Middle frontal gyrus (tissue), 1 donor: ENCODE measurements at regions not wholly inside any gene's neighbourhood (a gene's known extent, or its start where the extent isn't known, plus 50 kb on each side); places are given as distances from the start of the nearest gene placed in this dataset.
"Not testable (repeated sequence)": the region's sequence is repeated elsewhere in the genome, so short reads cannot be mapped to it uniquely, and the experiment has no call there.

ENCODE experiments used
- DNase-seq: peaks from one replicate; pipeline ENCODE4 v3.0.0-alpha.2; 2015; ENCODE audit warnings: low spot score; ENCODE audit errors: extremely low spot score

GRCh38 chr1:29684141-29684540, 447.8 kb downstream of the PTPRU start:
- no peak for DNase-seq

- DNase-seq = no peak
Measured at GRCh38 chr1:29683472-29683871, 447.1 kb downstream of the PTPRU start.

- DNase-seq = no peak
Measured at GRCh38 chr1:29682919-29683295, 446.6 kb downstream of the PTPRU start.

GRCh38 chr1:29682171-29682918, 446.0 kb downstream of the PTPRU start:
- no peak for DNase-seq

- not testable (repeated sequence) for DNase-seq
Measured at GRCh38 chr1:29681416-29681815, 445.1 kb downstream of the PTPRU start.

GRCh38 chr1:29679828-29680558, 443.7 kb downstream of the PTPRU start:
- no peak for DNase-seq

GRCh38 chr1:29679316-29679715, 443.0 kb downstream of the PTPRU start:
- DNase-seq = no peak

- DNase-seq = no peak
Measured at GRCh38 chr1:29677028-29678024, 441.0 kb downstream of the PTPRU start.

GRCh38 chr1:29676496-29676895, 440.2 kb downstream of the PTPRU start:
- no peak for DNase-seq

GRCh38 chr1:29675481-29676263, 439.4 kb downstream of the PTPRU start:
- no peak for DNase-seq

- DNase-seq = no peak
Measured at GRCh38 chr1:29674627-29675326, 438.5 kb downstream of the PTPRU start.

- DNase-seq = no peak
Measured at GRCh38 chr1:29673669-29674626, 437.6 kb downstream of the PTPRU start.

- no peak for DNase-seq
Measured at GRCh38 chr1:29673228-29673500, 436.8 kb downstream of the PTPRU start.

- no peak for DNase-seq
Measured at GRCh38 chr1:29672416-29673227, 436.3 kb downstream of the PTPRU start.

- DNase-seq = no peak
Measured at GRCh38 chr1:29671446-29672356, 435.4 kb downstream of the PTPRU start.

GRCh38 chr1:29670752-29671151, 434.4 kb downstream of the PTPRU start:
- DNase-seq = no peak

GRCh38 chr1:29669912-29670311, 433.6 kb downstream of the PTPRU start:
- DNase-seq = no peak
